Astrocyte (in vitro differentiated cells and primary cell): ENCODE measurements at regions not wholly inside any gene's neighbourhood (a gene's known extent, or its start where the extent isn't known, plus 50 kb on each side); places are given as distances from the start of the nearest gene placed in this dataset.

Experiments
- DNase-seq: peaks from one replicate; pipeline ENCODE4 v3.0.0-alpha.2; 2010; ENCODE audit warnings: low read depth
- FAIRE-seq: peaks from 2 replicates; lab custom pipeline; 2011; peaks lifted over from hg19 to GRCh38; lab: Jason Lieb, UNC
- H2AFZ ChIP-seq: 2 replicates; pipeline ENCODE4 v1.6.0; 2012; ENCODE audit warnings: low read depth, low read length, inconsistent platforms
- H3K27ac ChIP-seq: 2 replicates; pipeline ENCODE4 v1.5.1; 2011; ENCODE audit warnings: low read depth, low read length, inconsistent platforms
- H3K27me3 ChIP-seq: 2 replicates; pipeline ENCODE4 v1.6.0; 2011; ENCODE audit warnings: low read length, inconsistent platforms; ENCODE audit not compliant: insufficient read depth
- H3K36me3 ChIP-seq: 2 replicates; pipeline ENCODE4 v1.5.1; 2011; ENCODE audit warnings: low read length, inconsistent platforms; ENCODE audit not compliant: insufficient read depth
- H3K4me1 ChIP-seq: 2 replicates; pipeline ENCODE4 v1.5.1; 2011; ENCODE audit warnings: low read length, inconsistent platforms; ENCODE audit not compliant: insufficient read depth
- H3K4me2 ChIP-seq: 2 replicates; pipeline ENCODE4 v1.6.0; 2012; ENCODE audit warnings: low read length, inconsistent platforms
- H3K4me3 ChIP-seq: 2 replicates; pipeline ENCODE4 v1.5.1; 2011; ENCODE audit warnings: low read depth, mild to moderate bottlenecking, low read length, inconsistent platforms; ENCODE audit not compliant: insufficient read depth
- H3K79me2 ChIP-seq: 2 replicates; pipeline ENCODE4 v1.6.0; 2012; ENCODE audit warnings: mild to moderate bottlenecking, low read length, inconsistent platforms; ENCODE audit not compliant: insufficient read depth
- H3K9ac ChIP-seq: 2 replicates; pipeline ENCODE4 v1.6.0; 2012; ENCODE audit warnings: mild to moderate bottlenecking, low read length, inconsistent platforms
- H3K9me3 ChIP-seq: 2 replicates; pipeline ENCODE4 v1.5.1; 2012; ENCODE audit warnings: low read depth, mild to moderate bottlenecking, low read length, inconsistent platforms; ENCODE audit not compliant: insufficient read depth
- H4K20me1 ChIP-seq: 2 replicates; pipeline ENCODE4 v1.6.0; 2012; ENCODE audit warnings: low read length, inconsistent platforms; ENCODE audit not compliant: insufficient read depth
- H3K27ac Mint-ChIP-seq: one replicate; pipeline ENCODE4 v1.8.0; 2021; ENCODE audit warnings: mild to moderate bottlenecking, mixed read lengths; ENCODE audit not compliant: unreplicated experiment
- H3K27me3 Mint-ChIP-seq: one replicate; pipeline ENCODE4 v1.8.0; 2021; ENCODE audit warnings: low read depth, mixed read lengths; ENCODE audit not compliant: unreplicated experiment
- H3K36me3 Mint-ChIP-seq: one replicate; pipeline ENCODE4 v1.8.0; 2021; ENCODE audit warnings: low read depth, mixed read lengths; ENCODE audit not compliant: unreplicated experiment
- H3K4me1 Mint-ChIP-seq: one replicate; pipeline ENCODE4 v1.8.0; 2021; ENCODE audit warnings: low read depth, mixed read lengths; ENCODE audit not compliant: unreplicated experiment
- H3K4me3 Mint-ChIP-seq: one replicate; pipeline ENCODE4 v1.8.0; 2021; ENCODE audit warnings: mild to moderate bottlenecking, moderate library complexity, mixed read lengths; ENCODE audit not compliant: unreplicated experiment
- H3K9me3 Mint-ChIP-seq: one replicate; pipeline ENCODE4 v1.8.0; 2021; ENCODE audit warnings: mild to moderate bottlenecking, mixed read lengths; ENCODE audit not compliant: unreplicated experiment
- CTCF ChIP-seq: IDR thresholded peaks from 2 replicates; pipeline ENCODE4 v1.5.1; 2011; ENCODE audit warnings: low read depth, mild to moderate bottlenecking, inconsistent platforms, low read length, moderate library complexity; ENCODE audit not compliant: insufficient read depth
- EZH2 ChIP-seq: IDR thresholded peaks from 2 replicates; pipeline ENCODE4 v1.6.1; 2012; ENCODE audit warnings: mild to moderate bottlenecking, low read length, inconsistent platforms; ENCODE audit not compliant: insufficient read depth

DNA sequence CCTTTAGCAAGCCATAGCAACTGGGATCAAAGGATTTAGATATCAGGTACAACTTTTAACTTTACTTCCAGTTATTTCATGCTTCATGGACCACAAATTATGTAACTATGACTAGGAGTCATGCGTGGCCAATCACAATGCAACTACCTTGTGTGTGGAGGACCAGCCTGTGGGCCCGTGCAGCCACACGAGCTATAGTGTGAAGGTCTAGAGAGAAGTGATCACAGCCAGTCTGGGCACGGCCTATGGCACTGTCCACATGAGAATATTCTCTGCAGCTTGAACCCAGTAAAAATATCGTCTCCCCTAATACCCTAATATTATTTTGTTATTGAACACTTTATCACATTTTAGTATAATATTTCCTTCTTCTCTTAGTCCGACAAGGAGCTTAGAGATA is 464.9 kb upstream of the MIR17HG start:
- Histone ChIP-seq H3K4me3 (no peak overlapping the region), H3K9me3 (no peaks in the 10 kb centered on the region), H2AFZ (no peak overlapping the region), H3K79me2 (no peaks in the 10 kb centered on the region), H3K27me3 (no peaks in the 10 kb centered on the region), H3K4me2 (no peak overlapping the region), H3K36me3 (no peaks in the 10 kb centered on the region), H4K20me1 (no peaks in the 10 kb centered on the region), H3K4me1 (no peaks in the 10 kb centered on the region), H3K27ac (no peak overlapping the region), H3K9ac (no peak overlapping the region)
- Mint-ChIP-seq H3K27ac (no peak overlapping the region), H3K4me3 (no peak overlapping the region), H3K36me3 (no peaks in the 10 kb centered on the region), H3K9me3 (no peaks in the 10 kb centered on the region), H3K4me1 (no peaks in the 10 kb centered on the region), H3K27me3 (no peaks in the 10 kb centered on the region)
- DNase-seq: no peak
- FAIRE-seq: no peak
- TF ChIP-seq CTCF (no peak), EZH2 (no peak)

DNA sequence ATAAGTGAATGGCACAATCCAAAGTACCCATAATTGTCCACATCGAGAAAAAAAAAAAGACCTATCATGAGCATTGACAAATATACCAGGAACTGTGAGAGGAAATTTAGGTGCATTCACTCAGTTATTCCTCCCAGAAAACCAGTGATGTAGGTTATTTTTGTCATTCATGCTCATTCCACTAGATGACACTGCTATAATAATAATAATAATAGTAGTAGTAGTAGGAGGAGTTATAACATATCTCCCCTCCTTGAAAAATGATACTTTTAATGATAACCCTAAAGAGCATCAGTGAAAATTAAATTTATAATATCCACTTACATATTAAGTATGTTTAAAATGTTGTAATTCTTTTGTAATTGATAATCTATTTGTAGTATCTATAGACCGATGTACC is 463.9 kb upstream of the MIR17HG start:
- Mint-ChIP-seq H3K27ac (no peak overlapping the region), H3K4me1 (no peaks in the 10 kb centered on the region), H3K4me3 (no peak overlapping the region), H3K27me3 (no peaks in the 10 kb centered on the region), H3K36me3 (no peaks in the 10 kb centered on the region), H3K9me3 (no peaks in the 10 kb centered on the region)
- Histone ChIP-seq H3K4me2 (no peak overlapping the region), H3K27ac (no peak overlapping the region), H3K9me3 (no peaks in the 10 kb centered on the region), H4K20me1 (no peaks in the 10 kb centered on the region), H3K79me2 (no peaks in the 10 kb centered on the region), H3K27me3 (no peaks in the 10 kb centered on the region), H3K4me1 (no peaks in the 10 kb centered on the region), H3K9ac (no peak overlapping the region), H2AFZ (no peak overlapping the region), H3K4me3 (no peak overlapping the region), H3K36me3 (no peaks in the 10 kb centered on the region)
- DNase-seq (no peak), FAIRE-seq (no peak)
- TF ChIP-seq EZH2: no peak
- no peak for TF ChIP-seq CTCF

DNA sequence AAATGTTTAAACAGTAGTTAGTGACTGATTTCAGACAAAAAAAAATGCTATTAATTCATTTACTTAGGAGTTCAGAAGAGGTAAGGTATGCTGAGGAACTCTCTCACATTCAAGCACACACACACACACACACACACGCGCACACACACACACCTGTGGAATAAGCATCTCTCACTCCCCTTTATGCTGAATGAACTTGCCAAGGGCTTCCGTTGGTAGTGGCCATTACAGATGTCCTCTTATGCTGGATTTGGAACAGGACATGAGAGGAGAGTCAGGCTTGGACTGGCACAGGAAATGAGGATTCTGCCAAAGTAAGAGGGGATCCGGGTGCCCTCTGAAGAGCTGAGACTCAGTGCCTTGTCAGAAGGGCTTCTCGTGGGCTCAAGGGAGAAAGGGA is 463.4 kb upstream of the MIR17HG start:
- no peak for FAIRE-seq
- Mint-ChIP-seq H3K36me3 (no peaks in the 10 kb centered on the region), H3K27ac (no peak overlapping the region), H3K9me3 (no peaks in the 10 kb centered on the region), H3K4me3 (no peak overlapping the region), H3K4me1 (no peaks in the 10 kb centered on the region), H3K27me3 (no peaks in the 10 kb centered on the region)
- Histone ChIP-seq H4K20me1 (no peaks in the 10 kb centered on the region), H3K9ac (no peak overlapping the region), H3K79me2 (no peaks in the 10 kb centered on the region), H3K4me3 (no peak overlapping the region), H3K9me3 (no peaks in the 10 kb centered on the region), H2AFZ (peak overlapping the region; percentile 59), H3K4me2 (no peak overlapping the region), H3K27me3 (no peaks in the 10 kb centered on the region), H3K4me1 (no peaks in the 10 kb centered on the region), H3K27ac (no peak overlapping the region), H3K36me3 (no peaks in the 10 kb centered on the region)
- DNase-seq: no peak
- TF ChIP-seq EZH2: no peak
- no peak for TF ChIP-seq CTCF
